A673 (cell line): ENCODE measurements at regions not wholly inside any gene's neighbourhood (a gene's known extent, or its start where the extent isn't known, plus 50 kb on each side); places are given as distances from the start of the nearest gene placed in this dataset.

Experiments
- BruUV-seq: library from RNA; stranded (reverse); fragments of 400-500 nt; replicated peaks from 2 replicates; lab custom pipeline; 2021; lab: Mats Ljungman, UMichigan
- CTCF ChIA-PET: fragments of 300-600 bp; sonication (Branson Sonifier 250); formaldehyde crosslinking; loops from one replicate; lab custom pipeline; 2022; ENCODE audit warnings: antibody characterized with exemption; lab: Charles Lee
- POLR2A ChIA-PET: fragments of 300-600 bp; sonication (Branson Sonifier 250); formaldehyde crosslinking; loops from one replicate; lab custom pipeline; 2022; ENCODE audit warnings: antibody characterized with exemption; ENCODE audit not compliant: low non-redundant PET; lab: Charles Lee
- DNase-seq: peaks from one replicate; pipeline ENCODE4 v3.0.0-alpha.2; 2015; ENCODE audit warnings: low spot score
- H3K27ac ChIP-seq: fragments of 200-600 bp; sonication (generic); 2 replicates; pipeline ENCODE4 v1.5.1; 2016; ENCODE audit warnings: mixed run types, low read depth, mild to moderate bottlenecking, mixed read lengths, antibody characterized with exemption, low read length; ENCODE audit not compliant: poor library complexity, severe bottlenecking
- H3K27me3 ChIP-seq: fragments of 200-600 bp; sonication (generic); replicated peaks from 2 replicates; pipeline ENCODE4 v1.6.1; 2017; ENCODE audit warnings: mixed run types, low read depth, mild to moderate bottlenecking, mixed read lengths, antibody characterized with exemption, low read length; ENCODE audit not compliant: insufficient read depth, poor library complexity
- H3K36me3 ChIP-seq: fragments of 200-600 bp; sonication (generic); 2 replicates; pipeline ENCODE4 v1.6.1; 2016; ENCODE audit warnings: mixed run types, mild to moderate bottlenecking, mixed read lengths, antibody characterized with exemption, low read length; ENCODE audit not compliant: insufficient read depth, poor library complexity, severe bottlenecking
- H3K4me1 ChIP-seq: fragments of 200-600 bp; sonication (generic); 2 replicates; pipeline ENCODE4 v1.6.1; 2017; ENCODE audit warnings: mixed run types, mild to moderate bottlenecking, mixed read lengths, antibody characterized with exemption, low read length; ENCODE audit not compliant: insufficient read depth, poor library complexity, severe bottlenecking
- H3K4me3 ChIP-seq: fragments of 200-600 bp; sonication (generic); 2 replicates; pipeline ENCODE4 v1.5.1; 2016; ENCODE audit warnings: low read depth, mixed run types, mild to moderate bottlenecking, mixed read lengths, low read length; ENCODE audit not compliant: poor library complexity, severe bottlenecking
- H3K9me3 ChIP-seq: fragments of 200-600 bp; sonication (generic); 2 replicates; pipeline ENCODE4 v1.6.1; 2016; ENCODE audit warnings: mixed run types, low read depth, mild to moderate bottlenecking, mixed read lengths, antibody characterized with exemption, low read length; ENCODE audit not compliant: poor library complexity, severe bottlenecking
- CTCF ChIP-seq: fragments of 300-800, 200-600 bp; sonication (generic); conservative IDR thresholded peaks from 2 replicates; pipeline ENCODE4 v1.5.1; 2017; ENCODE audit warnings: low read depth, mild to moderate bottlenecking, antibody characterized with exemption, low read length, moderate library complexity, mixed read lengths
- EZH2 ChIP-seq: fragments of 200-600 bp; sonication (generic); IDR thresholded peaks from 2 replicates; pipeline ENCODE4 v1.6.1; 2017; ENCODE audit warnings: borderline replicate concordance, low read depth, mild to moderate bottlenecking, mixed read lengths, antibody characterized with exemption, low read length; ENCODE audit not compliant: poor library complexity, severe bottlenecking
- intact Hi-C: fragments of 100-400 bp; cut with micrococcal nuclease; formaldehyde crosslinking; loops from one replicate; pipeline ENCODE4 v1.10.0; 2022; ENCODE audit not compliant: unreplicated experiment

GRCh38 chr18:35880788-35881455, 91.6 kb upstream of the RMP24 start:
- Histone ChIP-seq H3K4me1 (no peaks in the 10 kb centered on the region), H3K36me3 (no peaks in the 10 kb centered on the region), H3K9me3 (no peaks in the 10 kb centered on the region), H3K27me3 (no peaks in the 10 kb centered on the region), H3K27ac (no peak overlapping the region), H3K4me3 (no peak overlapping the region)
- no peak for DNase-seq
- TF ChIP-seq EZH2 (no peak), CTCF (no peak)
- POLR2A ChIA-PET = no interaction called here
- no TSS peak for BruUV-seq
- CTCF ChIA-PET = no interaction called here
- intact Hi-C loops = no loop called here

GRCh38 chr18:35888329-35888728, 84.2 kb upstream of the RMP24 start:
- POLR2A ChIA-PET = no interaction called here

GRCh38 chr18:35889677-35890076, 82.8 kb upstream of the RMP24 start:
- Histone ChIP-seq H3K4me3 (no peak overlapping the region), H3K4me1 (no peaks in the 10 kb centered on the region), H3K9me3 (no peaks in the 10 kb centered on the region), H3K27me3 (peaks cover 5% of the 10 kb centered on the region), H3K36me3 (no peaks in the 10 kb centered on the region), H3K27ac (no peak overlapping the region)
- DNase-seq = no peak
- intact Hi-C loops = no loop called here
- POLR2A ChIA-PET = no interaction called here
- no peak for TF ChIP-seq EZH2
- TF ChIP-seq CTCF = no peak
- no TSS peak for BruUV-seq
- CTCF ChIA-PET = no interaction called here

More at GRCh38 chr18:35888329-35888728, 84.2 kb upstream of the RMP24 start:
- intact Hi-C loops = no loop called here
- CTCF ChIA-PET = no interaction called here
- no TSS peak for BruUV-seq
- peaks cover 5% of the 10 kb centered on the region for H3K27me3 ChIP-seq
- H3K9me3 ChIP-seq = no peaks in the 10 kb centered on the region
- no peak overlapping the region for H3K27ac ChIP-seq
- TF ChIP-seq EZH2 (no peak), CTCF (no peak)
- H3K36me3 ChIP-seq = no peaks in the 10 kb centered on the region
- no peak overlapping the region for H3K4me3 ChIP-seq
- no peaks in the 10 kb centered on the region for H3K4me1 ChIP-seq
- no peak for DNase-seq
